ENCODE measurements at regions not wholly inside any gene's neighbourhood (a gene's known extent, or its start where the extent isn't known, plus 50 kb on each side); places are given as distances from the start of the nearest gene placed in this dataset.

DNA sequence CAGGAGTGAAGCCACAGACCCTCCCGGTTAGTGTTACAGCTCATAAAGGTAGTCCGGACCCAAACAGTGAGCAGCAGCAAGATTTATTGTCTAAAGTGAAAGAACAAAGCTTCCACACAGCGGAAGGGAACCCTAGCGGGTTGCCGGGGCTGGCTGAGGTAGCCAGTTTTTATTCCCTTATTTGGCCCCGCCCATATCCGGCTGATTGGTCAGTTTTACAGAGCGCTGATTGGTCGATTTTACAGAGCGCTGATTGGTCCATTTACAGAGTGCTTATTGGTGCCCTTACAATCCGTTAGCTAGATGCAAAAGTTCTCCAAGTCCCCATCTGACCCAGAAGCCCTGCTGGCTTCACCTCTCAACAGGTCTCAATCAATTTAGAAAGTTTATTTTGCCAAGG, 126.0 kb upstream of the RFC3 start:
- intact Hi-C loops (cut with DNase I): no loop called here
- Histone ChIP-seq H3K36me3 (no peaks in the 10 kb centered on the region), H3K9me3 (no peaks in the 10 kb centered on the region), H3K4me3 (no peak overlapping the region), H3K27me3 (ENCODE audit: low read depth) (no peaks in the 10 kb centered on the region), H3K27ac (no peak overlapping the region), H3K4me1 (no peaks in the 10 kb centered on the region)
- ATAC-seq (no peak), DNase-seq (no peak)
- TF ChIP-seq CTCF (IDR thresholded peaks at IDR 0.05): no peak

DNA sequence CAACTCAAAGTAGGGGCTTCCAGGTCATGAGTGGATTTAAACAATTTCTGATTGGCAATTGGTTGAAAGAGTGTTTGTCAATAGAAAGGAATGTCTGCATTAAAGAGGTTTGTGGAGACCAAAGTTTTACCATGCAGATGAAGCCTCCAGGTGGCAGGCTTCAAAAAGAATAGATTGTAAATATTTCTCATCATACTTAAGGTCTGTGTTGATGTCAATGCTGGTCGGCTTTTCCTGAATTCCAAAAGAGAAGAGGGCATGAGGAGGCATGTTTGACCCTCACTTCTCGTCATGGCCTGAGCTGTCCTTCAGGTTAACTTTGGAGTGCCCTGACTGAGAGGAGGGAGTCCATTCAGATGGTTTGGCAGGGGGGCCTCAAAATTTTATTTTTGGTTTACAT, 125.4 kb upstream of the RFC3 start:
- H3K36me3 ChIP-seq: no peaks in the 10 kb centered on the region
- no peak overlapping the region for H3K4me3 ChIP-seq
- no peaks in the 10 kb centered on the region for H3K4me1 ChIP-seq
- ATAC-seq (no peak), DNase-seq (no peak)
- H3K27me3 ChIP-seq (ENCODE audit: low read depth): no peaks in the 10 kb centered on the region
- H3K27ac ChIP-seq: no peak overlapping the region
- intact Hi-C loops (cut with DNase I): no loop called here
- no peak for TF ChIP-seq CTCF (IDR thresholded peaks at IDR 0.05)
- H3K9me3 ChIP-seq: no peaks in the 10 kb centered on the region

DNA sequence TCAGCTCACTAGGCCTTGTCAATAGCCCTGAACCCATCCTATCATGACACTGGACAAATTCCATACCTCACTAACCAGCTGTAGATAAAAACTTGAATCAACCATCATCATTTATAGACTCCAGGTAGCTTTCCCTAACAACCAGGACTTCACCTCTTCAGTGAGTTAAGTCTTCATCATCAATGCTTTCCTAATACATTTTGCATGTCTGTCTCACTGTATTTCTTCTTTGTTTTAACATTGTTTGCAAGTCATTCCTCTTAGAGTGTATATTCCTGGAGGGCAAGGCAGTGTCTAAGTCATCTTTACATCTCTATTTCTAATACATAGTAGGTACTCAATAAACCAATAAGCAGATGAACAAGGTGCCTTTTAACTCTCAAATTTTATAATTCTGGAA, 123.4 kb upstream of the RFC3 start:
- TF ChIP-seq CTCF (IDR thresholded peaks at IDR 0.05): no peak
- Histone ChIP-seq H3K36me3 (no peaks in the 10 kb centered on the region), H3K4me3 (no peak overlapping the region), H3K27ac (no peak overlapping the region), H3K9me3 (no peaks in the 10 kb centered on the region), H3K27me3 (ENCODE audit: low read depth) (no peaks in the 10 kb centered on the region), H3K4me1 (no peaks in the 10 kb centered on the region)
- intact Hi-C loops (cut with DNase I): no loop called here
- DNase-seq (no peak), ATAC-seq (no peak)

- Histone ChIP-seq H3K4me3 (no peak overlapping the region), H3K36me3 (no peaks in the 10 kb centered on the region), H3K27ac (no peak overlapping the region), H3K9me3 (no peaks in the 10 kb centered on the region), H3K4me1 (no peaks in the 10 kb centered on the region), H3K27me3 (ENCODE audit: low read depth) (no peaks in the 10 kb centered on the region)
- no peak for ATAC-seq
- intact Hi-C loops (cut with DNase I): no loop called here
- no peak for DNase-seq
- no peak for TF ChIP-seq CTCF (IDR thresholded peaks at IDR 0.05)
These were observed 121.4 kb upstream of the RFC3 start for GRCh38 chr13:33696530-33696929.

DNA sequence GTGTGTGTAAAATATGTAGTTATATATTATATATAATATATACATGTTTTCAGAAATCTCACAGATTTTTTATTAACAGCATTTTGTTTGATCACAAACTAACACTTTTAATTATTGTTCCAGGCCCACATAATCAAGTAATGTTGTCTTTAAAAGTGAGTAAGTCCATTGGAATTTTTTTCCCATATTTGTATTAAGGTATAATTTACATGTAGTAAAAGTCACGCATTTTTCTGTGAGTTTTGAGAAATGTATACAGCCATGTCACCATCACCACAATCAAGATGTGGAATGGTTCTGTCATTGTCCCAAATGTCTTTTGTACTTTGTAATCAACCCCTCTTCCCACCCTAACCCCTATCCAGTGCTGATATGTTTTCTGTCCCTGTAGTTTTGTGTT, 120.0 kb upstream of the RFC3 start:
- Histone ChIP-seq H3K36me3 (no peaks in the 10 kb centered on the region), H3K27ac (no peak overlapping the region), H3K4me3 (no peak overlapping the region), H3K4me1 (no peaks in the 10 kb centered on the region), H3K27me3 (ENCODE audit: low read depth) (no peaks in the 10 kb centered on the region), H3K9me3 (no peaks in the 10 kb centered on the region)
- TF ChIP-seq CTCF (IDR thresholded peaks at IDR 0.05): no peak
- intact Hi-C loops (cut with DNase I): no loop called here
- ATAC-seq (no peak), DNase-seq (no peak)

GRCh38 chr13:33707449-33707848, 110.5 kb upstream of the RFC3 start:
- Histone ChIP-seq H3K27me3 (ENCODE audit: low read depth) (no peaks in the 10 kb centered on the region), H3K4me3 (no peak overlapping the region), H3K4me1 (no peaks in the 10 kb centered on the region), H3K27ac (no peak overlapping the region), H3K36me3 (no peaks in the 10 kb centered on the region), H3K9me3 (peaks cover 7% of the 10 kb centered on the region)
- no peak for DNase-seq
- ATAC-seq: no peak
- intact Hi-C loops (cut with DNase I): no loop called here
- TF ChIP-seq CTCF (IDR thresholded peaks at IDR 0.05): no peak

Data from lower lobe of right lung (tissue), 2 donors.